GM19043 (cell line): ENCODE measurements at regions not wholly inside any gene's neighbourhood (a gene's known extent, or its start where the extent isn't known, plus 50 kb on each side); places are given as distances from the start of the nearest gene placed in this dataset.

Experiments
- ATAC-seq: cut with Tn5 transposase; IDR thresholded peaks from one replicate; pipeline ENCODE4 v1.9.1; 2021; ENCODE audit warnings: low read depth; ENCODE audit not compliant: unreplicated experiment

DNA sequence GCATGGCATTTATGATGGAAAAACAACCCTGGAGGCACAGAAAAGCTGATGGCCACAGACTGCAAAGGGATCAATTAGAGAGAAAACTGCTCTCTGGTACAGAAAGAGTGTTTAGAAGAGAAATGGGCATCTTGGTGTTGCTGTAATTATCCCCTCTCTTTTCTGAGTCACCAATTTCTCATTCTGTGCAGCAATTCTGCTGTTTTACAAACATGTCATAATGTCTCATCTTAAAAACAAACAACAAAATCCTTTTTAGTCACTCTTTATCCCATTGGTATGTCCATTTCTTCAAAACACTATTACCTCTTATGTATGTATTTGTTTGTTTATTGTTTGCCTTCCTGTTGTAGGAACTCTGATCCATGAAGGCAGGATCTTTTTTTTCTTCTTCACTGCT, 73.9 kb upstream of the HK2 start:
- ATAC-seq = no peak

- ATAC-seq = no peak
Measured at GRCh38 chr2:74760875-74761630, 72.9 kb upstream of the HK2 start.

DNA sequence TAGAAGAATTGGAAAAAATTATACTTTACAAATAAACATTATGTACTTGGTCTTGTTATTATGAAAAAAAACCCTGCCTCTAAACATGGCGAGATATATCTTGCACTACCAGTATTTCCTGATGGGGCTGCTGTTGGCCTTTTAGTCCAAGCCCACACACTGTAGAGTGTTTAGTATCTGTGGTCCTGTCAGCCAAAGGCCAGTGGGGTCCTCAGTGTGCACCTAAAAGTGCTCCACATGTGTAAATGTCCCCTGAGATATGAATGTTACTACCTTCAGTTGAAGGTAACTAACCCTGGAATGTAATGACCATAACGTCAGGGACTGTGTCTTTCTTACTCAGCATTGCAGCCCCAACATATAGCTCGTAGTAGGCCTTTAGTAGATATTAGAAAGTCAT, 71.1 kb upstream of the HK2 start:
- no peak for ATAC-seq

GRCh38 chr2:74763962-74764428, 69.9 kb upstream of the HK2 start:
- no peak for ATAC-seq

- no peak for ATAC-seq
Measured at GRCh38 chr2:74764429-74765272, 69.3 kb upstream of the HK2 start.

DNA sequence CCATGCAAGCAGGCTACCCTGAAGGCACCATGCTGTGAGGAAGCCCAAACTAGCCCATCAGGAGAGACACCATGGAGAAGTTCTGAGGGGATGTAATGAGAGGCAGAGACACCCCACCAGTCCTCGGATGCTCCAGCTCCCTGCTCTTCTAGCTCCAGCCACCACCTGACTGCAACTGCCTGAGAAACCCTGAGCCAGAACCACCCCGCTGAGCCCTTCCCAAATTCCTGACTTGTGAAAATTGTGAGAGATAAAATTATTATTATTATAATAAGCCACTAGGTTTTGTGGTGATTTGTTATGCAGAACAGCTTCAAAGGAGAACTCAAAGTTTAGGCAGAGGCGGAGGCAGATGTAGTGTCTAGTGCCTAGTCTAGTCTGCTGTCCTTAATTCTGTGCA, 67.1 kb upstream of the HK2 start:
- ATAC-seq = no peak

- ATAC-seq = no peak
Measured at GRCh38 chr2:74767618-74768017, 66.3 kb upstream of the HK2 start.

DNA sequence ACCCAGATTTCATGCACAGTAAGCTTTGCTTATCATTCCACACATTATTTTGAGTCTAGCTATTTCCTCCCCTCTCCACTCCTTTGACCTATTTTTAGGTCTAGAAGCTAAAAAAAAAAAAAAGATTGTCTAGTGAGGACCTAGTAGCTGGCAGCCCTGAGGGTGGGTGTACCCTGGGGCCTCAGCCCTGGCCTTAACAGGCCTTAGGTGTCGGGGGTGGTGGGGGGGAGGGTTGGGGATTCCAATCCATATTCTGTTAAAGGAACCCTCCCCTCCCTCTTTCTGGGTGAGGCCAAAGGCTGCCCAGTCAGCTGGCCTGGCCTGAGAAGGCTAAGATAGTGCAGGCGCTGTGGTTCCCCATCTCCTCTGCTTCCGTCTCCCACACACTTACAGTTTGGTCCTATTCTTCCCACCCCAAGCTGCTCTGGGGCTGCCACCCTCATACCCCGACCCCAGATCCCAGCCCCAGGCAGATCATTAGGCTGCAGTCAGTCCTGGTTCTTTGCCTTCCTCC, 65.5 kb upstream of the HK2 start:
- no peak for ATAC-seq

DNA sequence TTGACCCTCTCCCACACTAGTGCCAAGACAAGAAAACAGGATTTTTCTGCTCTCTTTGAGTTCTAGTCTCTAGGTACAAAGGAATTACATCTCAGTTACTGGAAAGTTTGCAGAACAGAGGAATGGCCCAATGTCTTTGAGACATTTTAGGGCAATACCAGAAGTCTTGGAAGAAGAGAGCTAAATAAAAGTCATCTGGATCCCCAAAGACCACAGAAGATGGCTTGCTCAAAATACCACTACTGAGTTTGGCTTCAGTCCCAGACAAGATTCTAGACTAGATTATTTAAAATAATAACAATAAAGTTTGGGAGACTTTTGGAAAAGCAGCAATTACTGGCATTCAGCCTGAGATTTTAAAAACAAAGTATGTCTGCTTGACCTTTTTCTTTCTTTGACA, 61.9 kb upstream of the HK2 start:
- ATAC-seq = no peak

GRCh38 chr2:74777161-74777900, 56.6 kb upstream of the HK2 start:
- peak; percentile 77 for ATAC-seq

DNA sequence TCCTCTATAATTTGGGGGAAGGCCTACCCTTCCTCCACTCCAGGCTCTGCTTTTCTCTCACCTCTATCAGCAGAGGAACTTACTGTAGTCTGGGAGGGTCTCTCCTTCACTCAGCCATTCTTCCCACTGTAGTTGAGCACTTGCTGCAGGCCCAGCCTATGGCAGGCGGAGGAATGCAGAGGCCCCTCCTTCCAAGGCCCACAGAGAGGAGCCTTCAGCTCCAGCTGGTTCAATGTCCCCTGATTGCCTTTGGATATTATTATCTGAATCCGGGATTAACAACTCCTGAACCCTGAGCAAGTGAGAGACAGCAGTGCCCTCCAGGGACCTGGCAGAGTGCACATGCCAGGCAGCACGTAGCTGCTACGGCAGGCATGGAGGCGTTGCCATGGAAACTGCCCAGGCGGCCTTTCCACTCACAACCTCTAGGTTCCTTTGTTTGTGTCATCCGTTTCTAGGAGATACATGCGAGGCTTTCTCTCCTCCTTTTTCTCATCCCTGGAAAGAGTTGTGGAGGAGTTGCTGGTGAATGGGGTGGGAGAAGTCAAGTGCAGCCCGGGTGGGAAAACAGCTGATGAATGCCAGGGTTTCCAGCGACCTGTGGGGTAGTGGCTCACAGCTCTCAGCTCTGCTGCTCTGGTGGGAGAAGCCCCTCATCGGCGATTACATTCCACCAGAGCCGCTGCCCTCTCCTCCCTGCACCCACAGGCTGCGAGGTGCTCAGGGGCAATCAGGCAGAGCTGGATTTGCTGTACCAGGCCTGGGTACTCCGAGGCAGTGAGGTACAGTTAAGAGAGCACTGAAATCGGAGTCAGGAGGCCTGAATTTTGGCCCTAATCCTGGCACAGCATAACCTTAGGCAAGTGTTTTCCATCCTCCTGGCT, 55.3 kb upstream of the HK2 start:
- no peak for ATAC-seq

- ATAC-seq = no peak
Measured at GRCh38 chr2:74779265-74779558, 54.7 kb upstream of the HK2 start.

DNA sequence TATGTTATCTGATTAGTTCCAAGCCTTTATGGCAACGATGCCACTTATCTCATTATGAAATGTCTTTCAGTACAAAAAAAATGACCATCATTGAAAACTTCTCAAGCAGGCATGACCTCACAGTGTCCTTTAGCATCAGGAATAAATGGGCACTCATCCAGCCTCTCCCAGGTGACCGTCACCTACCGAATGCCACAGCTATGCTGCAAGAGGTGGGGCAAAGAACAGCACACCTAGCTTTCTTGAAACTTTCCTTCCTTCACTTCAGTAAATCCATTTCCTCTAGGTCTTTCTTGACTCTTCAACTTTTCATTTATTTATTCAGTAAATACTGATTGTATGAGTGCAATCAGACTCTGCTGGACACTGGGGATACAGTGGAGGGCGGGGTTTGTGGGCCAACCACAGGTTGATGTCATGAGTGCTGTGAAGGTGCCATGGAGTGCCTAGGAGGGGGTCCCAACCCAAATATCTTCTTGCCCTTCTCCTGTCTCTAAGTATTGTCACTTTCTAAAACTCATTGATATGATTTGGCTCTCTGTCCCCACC, 54.3 kb upstream of the HK2 start:
- ATAC-seq = no peak
